C4-2B (cell line): ENCODE measurements at regions not wholly inside any gene's neighbourhood (a gene's known extent, or its start where the extent isn't known, plus 50 kb on each side); places are given as distances from the start of the nearest gene placed in this dataset.

Experiments used
- ZFX ChIP-seq: fragments of 450-650 bp; IDR thresholded peaks from 2 replicates; pipeline ENCODE4 v1.6.1; 2017
- TF ChIP-seq, protein P1 (sequence below): fragments of 450-650 bp; conservative IDR thresholded peaks from 2 replicates; pipeline ENCODE4 v1.5.1; 2017; ENCODE audit warnings: mild to moderate bottlenecking

DNA sequence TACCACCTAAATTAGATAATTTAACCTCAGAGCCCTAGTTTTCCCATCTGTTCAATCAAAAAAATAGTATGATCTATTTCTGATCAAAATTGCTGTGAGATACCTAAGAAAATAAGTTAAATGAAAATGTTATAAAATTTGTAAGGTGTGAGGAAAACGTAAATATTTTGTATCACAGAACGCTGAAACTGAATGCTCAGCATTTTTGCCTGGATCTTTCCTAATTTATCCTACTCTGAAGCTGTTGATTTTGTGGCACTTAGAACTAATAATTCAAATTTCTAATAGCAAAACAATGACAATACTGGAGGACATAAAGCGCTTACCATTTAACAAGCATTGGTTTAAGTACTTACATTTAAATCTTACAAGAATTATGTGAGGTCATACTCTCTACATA, 674.2 kb downstream of the FAM181B start:
- TF ChIP-seq, protein P1, sequence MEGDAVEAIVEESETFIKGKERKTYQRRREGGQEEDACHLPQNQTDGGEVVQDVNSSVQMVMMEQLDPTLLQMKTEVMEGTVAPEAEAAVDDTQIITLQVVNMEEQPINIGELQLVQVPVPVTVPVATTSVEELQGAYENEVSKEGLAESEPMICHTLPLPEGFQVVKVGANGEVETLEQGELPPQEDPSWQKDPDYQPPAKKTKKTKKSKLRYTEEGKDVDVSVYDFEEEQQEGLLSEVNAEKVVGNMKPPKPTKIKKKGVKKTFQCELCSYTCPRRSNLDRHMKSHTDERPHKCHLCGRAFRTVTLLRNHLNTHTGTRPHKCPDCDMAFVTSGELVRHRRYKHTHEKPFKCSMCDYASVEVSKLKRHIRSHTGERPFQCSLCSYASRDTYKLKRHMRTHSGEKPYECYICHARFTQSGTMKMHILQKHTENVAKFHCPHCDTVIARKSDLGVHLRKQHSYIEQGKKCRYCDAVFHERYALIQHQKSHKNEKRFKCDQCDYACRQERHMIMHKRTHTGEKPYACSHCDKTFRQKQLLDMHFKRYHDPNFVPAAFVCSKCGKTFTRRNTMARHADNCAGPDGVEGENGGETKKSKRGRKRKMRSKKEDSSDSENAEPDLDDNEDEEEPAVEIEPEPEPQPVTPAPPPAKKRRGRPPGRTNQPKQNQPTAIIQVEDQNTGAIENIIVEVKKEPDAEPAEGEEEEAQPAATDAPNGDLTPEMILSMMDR = no peak
- TF ChIP-seq ZFX = no peak
